ENCODE measurements at regions not wholly inside any gene's neighbourhood (a gene's known extent, or its start where the extent isn't known, plus 50 kb on each side); places are given as distances from the start of the nearest gene placed in this dataset.

- H3K4me1 Mint-ChIP-seq (ENCODE audit: low read depth) = no peaks in the 10 kb centered on the region
- H3K4me3 Mint-ChIP-seq (ENCODE audit: low read depth) = no peak overlapping the region
- no peak for TF ChIP-seq CTCF (IDR thresholded peaks at IDR 0.05; ENCODE audit: unreplicated experiment)
- H3K36me3 Mint-ChIP-seq (ENCODE audit: insufficient read depth) = no peaks in the 10 kb centered on the region
- no peak for DNase-seq (ENCODE audit: low spot score, unreplicated experiment)
- H3K27ac Mint-ChIP-seq = no peak overlapping the region
- peaks cover 22% of the 10 kb centered on the region for H3K9me3 Mint-ChIP-seq (ENCODE audit: low read depth)
- H3K27me3 Mint-ChIP-seq = peaks cover 11% of the 10 kb centered on the region
Observed at GRCh38 chr14:104522926-104523545, 56.5 kb upstream of the C14orf180 start.

DNA sequence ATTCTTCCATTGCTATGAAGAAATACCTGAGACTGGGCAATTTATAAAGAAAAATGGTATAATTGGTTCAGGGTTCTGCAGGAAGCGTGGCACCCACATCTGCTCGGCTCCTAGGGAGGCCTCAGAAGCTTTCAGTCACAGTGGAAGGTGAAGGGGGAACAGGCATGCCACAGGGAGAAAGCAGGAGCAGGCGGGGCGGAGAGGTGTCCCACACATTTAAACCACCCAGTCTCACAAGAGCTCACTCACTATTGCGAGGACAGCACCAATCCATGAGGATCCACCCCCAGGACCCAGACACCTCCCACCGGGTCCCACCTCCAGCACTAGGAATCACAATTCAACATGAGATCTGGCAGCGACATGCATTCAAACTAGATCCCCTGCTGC, 56.0 kb upstream of the C14orf180 start:
- no peak for TF ChIP-seq CTCF (IDR thresholded peaks at IDR 0.05; ENCODE audit: unreplicated experiment)
- peaks cover 27% of the 10 kb centered on the region for H3K9me3 Mint-ChIP-seq (ENCODE audit: low read depth)
- no peak overlapping the region for H3K27ac Mint-ChIP-seq
- no peak for DNase-seq (ENCODE audit: low spot score, unreplicated experiment)
- no peaks in the 10 kb centered on the region for H3K4me1 Mint-ChIP-seq (ENCODE audit: low read depth)
- H3K4me3 Mint-ChIP-seq (ENCODE audit: low read depth) = no peak overlapping the region
- H3K27me3 Mint-ChIP-seq = peaks cover 11% of the 10 kb centered on the region
- H3K36me3 Mint-ChIP-seq (ENCODE audit: insufficient read depth) = no peaks in the 10 kb centered on the region

GRCh38 chr14:104524726-104525125, 54.8 kb upstream of the C14orf180 start:
- H3K4me1 Mint-ChIP-seq (ENCODE audit: low read depth) = no peaks in the 10 kb centered on the region
- H3K9me3 Mint-ChIP-seq (ENCODE audit: low read depth) = peaks cover 27% of the 10 kb centered on the region
- H3K27ac Mint-ChIP-seq = no peak overlapping the region
- no peak overlapping the region for H3K4me3 Mint-ChIP-seq (ENCODE audit: low read depth)
- H3K27me3 Mint-ChIP-seq = peaks cover 8% of the 10 kb centered on the region
- no peak for DNase-seq (ENCODE audit: low spot score, unreplicated experiment)
- no peak for TF ChIP-seq CTCF (IDR thresholded peaks at IDR 0.05; ENCODE audit: unreplicated experiment)
- H3K36me3 Mint-ChIP-seq (ENCODE audit: insufficient read depth) = no peaks in the 10 kb centered on the region

- Mint-ChIP-seq H3K4me1 (ENCODE audit: low read depth) (no peaks in the 10 kb centered on the region), H3K36me3 (ENCODE audit: insufficient read depth) (no peaks in the 10 kb centered on the region), H3K27me3 (peaks cover 14% of the 10 kb centered on the region), H3K9me3 (ENCODE audit: low read depth) (peaks cover 27% of the 10 kb centered on the region), H3K4me3 (ENCODE audit: low read depth) (no peak overlapping the region), H3K27ac (no peak overlapping the region)
- no peak for TF ChIP-seq CTCF (IDR thresholded peaks at IDR 0.05; ENCODE audit: unreplicated experiment)
- DNase-seq (ENCODE audit: low spot score, unreplicated experiment) = no peak
Observed at GRCh38 chr14:104526723-104527645, 52.6 kb upstream of the C14orf180 start.

GRCh38 chr14:104527857-104528459, 51.6 kb upstream of the C14orf180 start:
- Mint-ChIP-seq H3K27ac (no peak overlapping the region), H3K9me3 (ENCODE audit: low read depth) (peaks cover 27% of the 10 kb centered on the region), H3K4me1 (ENCODE audit: low read depth) (no peaks in the 10 kb centered on the region), H3K27me3 (peaks cover 17% of the 10 kb centered on the region), H3K4me3 (ENCODE audit: low read depth) (no peak overlapping the region), H3K36me3 (ENCODE audit: insufficient read depth) (no peaks in the 10 kb centered on the region)
- no peak for TF ChIP-seq CTCF (IDR thresholded peaks at IDR 0.05; ENCODE audit: unreplicated experiment)
- no peak for DNase-seq (ENCODE audit: low spot score, unreplicated experiment)
